Fibroblast of lung (primary cell): ENCODE measurements at regions not wholly inside any gene's neighbourhood (a gene's known extent, or its start where the extent isn't known, plus 50 kb on each side); places are given as distances from the start of the nearest gene placed in this dataset.

ENCODE experiments used
- DNase-seq, 2 donors: peaks; one replicate each; pipeline versions ENCODE4 v3.0.0 to v3.0.0-alpha.2; 2010; ENCODE audit warnings: low read depth in 2 of 2
- H2AFZ ChIP-seq: 2 replicates; pipeline ENCODE4 v1.5.1; 2012; ENCODE audit warnings: low read length, control low read depth, inconsistent platforms
- H3K27ac ChIP-seq: 2 replicates; pipeline ENCODE4 v1.5.1; 2011; ENCODE audit warnings: low read length, control low read depth; ENCODE audit not compliant: insufficient read depth
- H3K27me3 ChIP-seq: 2 replicates; pipeline ENCODE4 v1.5.1; 2011; ENCODE audit warnings: mild to moderate bottlenecking, low read length; ENCODE audit not compliant: control insufficient read depth, insufficient read depth
- H3K36me3 ChIP-seq: 2 replicates; pipeline ENCODE4 v1.5.1; 2011; ENCODE audit warnings: low read length; ENCODE audit not compliant: control insufficient read depth, insufficient read depth
- H3K4me1 ChIP-seq: 2 replicates; pipeline ENCODE4 v1.5.1; 2011; ENCODE audit warnings: low read length; ENCODE audit not compliant: control insufficient read depth, insufficient read depth; ENCODE audit errors: extremely low read depth
- H3K4me2 ChIP-seq: 2 replicates; pipeline ENCODE4 v1.5.1; 2011; ENCODE audit warnings: low read length, control low read depth; ENCODE audit not compliant: insufficient read depth; ENCODE audit errors: extremely low read depth
- H3K4me3 ChIP-seq, 4 experiments: fragments of 200-600 bp in 1 of 4; sonication (generic) in 1 of 4; replicated peaks in 1 of 4; 2 replicates each; pipeline ENCODE4 v1.5.1; 2011 to 2016; ENCODE audit warnings: low read length in 4 of 4, low read depth in 3 of 4, mild to moderate bottlenecking in 3 of 4, control low read depth in 2 of 4, inconsistent platforms in 1 of 4, mixed read lengths in 1 of 4; ENCODE audit not compliant: insufficient read depth in 1 of 4; ENCODE audit errors: control extremely low read depth in 1 of 4
- H3K79me2 ChIP-seq: 2 replicates; pipeline ENCODE4 v1.5.1; 2012; ENCODE audit warnings: mild to moderate bottlenecking, low read length, inconsistent platforms; ENCODE audit not compliant: control insufficient read depth, insufficient read depth
- H3K9ac ChIP-seq: 2 replicates; pipeline ENCODE4 v1.5.1; 2011; ENCODE audit warnings: mild to moderate bottlenecking, low read length, control low read depth; ENCODE audit not compliant: insufficient read depth
- H3K9me3 ChIP-seq: 2 replicates; pipeline ENCODE4 v1.5.1; 2012; ENCODE audit warnings: low read depth, low read length; ENCODE audit not compliant: control insufficient read depth, insufficient read depth
- H4K20me1 ChIP-seq: 2 replicates; pipeline ENCODE4 v1.5.1; 2011; ENCODE audit warnings: low read length; ENCODE audit not compliant: control insufficient read depth, insufficient read depth; ENCODE audit errors: extremely low read depth
- CTCF ChIP-seq, 2 donors: IDR thresholded peaks in 1 of 2; conservative IDR thresholded peaks in 1 of 2; 1 replicate in 1 of 2; 2 replicates in 1 of 2; pipeline ENCODE4 v1.5.1; 2011 to 2012; ENCODE audit warnings: low read length in 2 of 2, control low read depth in 1 of 2, inconsistent platforms in 1 of 2, low read depth in 1 of 2, mild to moderate bottlenecking in 1 of 2
- EZH2 ChIP-seq: IDR thresholded peaks from 2 replicates; pipeline ENCODE4 v1.5.1; 2012; ENCODE audit warnings: low read length, control low read depth, mild to moderate bottlenecking; ENCODE audit errors: missing control alignments

GRCh38 chr18:22628795-22629510 is 211.2 kb upstream of the CTAGE1 start:
- H3K9me3 ChIP-seq: no peaks in the 10 kb centered on the region
- no peak overlapping the region for H3K9ac ChIP-seq
- H3K4me2 ChIP-seq: no peak overlapping the region
- DNase-seq: no peak
- H4K20me1 ChIP-seq: no peaks in the 10 kb centered on the region
- H2AFZ ChIP-seq: no peak overlapping the region
- H3K27ac ChIP-seq: no peak overlapping the region
- H3K4me3 ChIP-seq: no peak overlapping the region
- H3K4me1 ChIP-seq: no peaks in the 10 kb centered on the region
- H3K36me3 ChIP-seq: no peaks in the 10 kb centered on the region
- H3K79me2 ChIP-seq: no peaks in the 10 kb centered on the region
- no peaks in the 10 kb centered on the region for H3K27me3 ChIP-seq
- TF ChIP-seq CTCF (conservative IDR thresholded peaks at IDR 0.05 in 1 of 2, IDR thresholded peaks at IDR 0.05 in 1 of 2; ENCODE audit: low read depth in 1 of 2, low read length in 2 of 2) (no peak), EZH2 (no peak)

GRCh38 chr18:22630980-22631379 is 213.3 kb upstream of the CTAGE1 start:
- H3K4me2 ChIP-seq: no peak overlapping the region
- no peak for DNase-seq
- no peaks in the 10 kb centered on the region for H3K79me2 ChIP-seq
- no peaks in the 10 kb centered on the region for H3K27me3 ChIP-seq
- no peak overlapping the region for H3K4me3 ChIP-seq
- no peak overlapping the region for H3K9ac ChIP-seq
- H3K27ac ChIP-seq: no peak overlapping the region
- no peak for TF ChIP-seq EZH2
- no peak for TF ChIP-seq CTCF (conservative IDR thresholded peaks at IDR 0.05 in 1 of 2, IDR thresholded peaks at IDR 0.05 in 1 of 2; ENCODE audit: low read depth in 1 of 2, low read length in 2 of 2)
- H2AFZ ChIP-seq: no peak overlapping the region
- no peaks in the 10 kb centered on the region for H3K4me1 ChIP-seq
- no peaks in the 10 kb centered on the region for H3K9me3 ChIP-seq
- H3K36me3 ChIP-seq: no peaks in the 10 kb centered on the region
- no peaks in the 10 kb centered on the region for H4K20me1 ChIP-seq

- no peak overlapping the region for H3K9ac ChIP-seq
- H3K27me3 ChIP-seq: no peaks in the 10 kb centered on the region
- H3K4me3 ChIP-seq: no peak overlapping the region
- H4K20me1 ChIP-seq: no peaks in the 10 kb centered on the region
- H3K27ac ChIP-seq: no peak overlapping the region
- TF ChIP-seq CTCF (conservative IDR thresholded peaks at IDR 0.05 in 1 of 2, IDR thresholded peaks at IDR 0.05 in 1 of 2; ENCODE audit: low read depth in 1 of 2, low read length in 2 of 2): no peak
- TF ChIP-seq EZH2: no peak
- no peaks in the 10 kb centered on the region for H3K4me1 ChIP-seq
- no peaks in the 10 kb centered on the region for H3K36me3 ChIP-seq
- H2AFZ ChIP-seq: no peak overlapping the region
- H3K9me3 ChIP-seq: no peaks in the 10 kb centered on the region
- H3K79me2 ChIP-seq: no peaks in the 10 kb centered on the region
- no peak overlapping the region for H3K4me2 ChIP-seq
- DNase-seq: peak in 1 of 2 donors; percentile 79
These were observed 214.5 kb upstream of the CTAGE1 start for GRCh38 chr18:22632191-22632590.
